ENCODE measurements at regions not wholly inside any gene's neighbourhood (a gene's known extent, or its start where the extent isn't known, plus 50 kb on each side); places are given as distances from the start of the nearest gene placed in this dataset.

GRCh38 chr7:33824911-33825459 is 80.4 kb upstream of the BMPER start:
- no peak for TF ChIP-seq POLR2AphosphoS5 (IDR thresholded peaks at IDR 0.05; ENCODE audit: low read depth, low read length)
- TF ChIP-seq TCF7L2 (IDR thresholded peaks at IDR 0.05; ENCODE audit: borderline replicate concordance, extremely low read depth, insufficient read depth, insufficient read length) = no peak
- TF ChIP-seq, protein P1, sequence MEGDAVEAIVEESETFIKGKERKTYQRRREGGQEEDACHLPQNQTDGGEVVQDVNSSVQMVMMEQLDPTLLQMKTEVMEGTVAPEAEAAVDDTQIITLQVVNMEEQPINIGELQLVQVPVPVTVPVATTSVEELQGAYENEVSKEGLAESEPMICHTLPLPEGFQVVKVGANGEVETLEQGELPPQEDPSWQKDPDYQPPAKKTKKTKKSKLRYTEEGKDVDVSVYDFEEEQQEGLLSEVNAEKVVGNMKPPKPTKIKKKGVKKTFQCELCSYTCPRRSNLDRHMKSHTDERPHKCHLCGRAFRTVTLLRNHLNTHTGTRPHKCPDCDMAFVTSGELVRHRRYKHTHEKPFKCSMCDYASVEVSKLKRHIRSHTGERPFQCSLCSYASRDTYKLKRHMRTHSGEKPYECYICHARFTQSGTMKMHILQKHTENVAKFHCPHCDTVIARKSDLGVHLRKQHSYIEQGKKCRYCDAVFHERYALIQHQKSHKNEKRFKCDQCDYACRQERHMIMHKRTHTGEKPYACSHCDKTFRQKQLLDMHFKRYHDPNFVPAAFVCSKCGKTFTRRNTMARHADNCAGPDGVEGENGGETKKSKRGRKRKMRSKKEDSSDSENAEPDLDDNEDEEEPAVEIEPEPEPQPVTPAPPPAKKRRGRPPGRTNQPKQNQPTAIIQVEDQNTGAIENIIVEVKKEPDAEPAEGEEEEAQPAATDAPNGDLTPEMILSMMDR (IDR thresholded peaks at IDR 0.05 in 2 of 3, conservative IDR thresholded peaks at IDR 0.05 in 1 of 3; ENCODE audit: borderline replicate concordance in 1 of 3, insufficient read depth in 1 of 3, low read depth in 2 of 3, low read length in 2 of 3) = no peak
- no peak for TF ChIP-seq MAX (IDR thresholded peaks at IDR 0.05)
- TF ChIP-seq YY1 (IDR thresholded peaks at IDR 0.05; ENCODE audit: extremely low read depth, insufficient replicate concordance, low read depth, low read length) = no peak
- TF ChIP-seq EZH2 (IDR thresholded peaks at IDR 0.05) = no peak
- no peak for TF ChIP-seq RAD21 (IDR thresholded peaks at IDR 0.05; ENCODE audit: low read depth)
- TF ChIP-seq EGR1 (IDR thresholded peaks at IDR 0.05; ENCODE audit: low read depth) = no peak
- no peak for TF ChIP-seq FOSL1 (IDR thresholded peaks at IDR 0.05; ENCODE audit: low read depth)
- no peak for TF ChIP-seq REST (IDR thresholded peaks at IDR 0.05; ENCODE audit: low read depth)
- no peak for TF ChIP-seq SP1 (IDR thresholded peaks at IDR 0.05; ENCODE audit: low read depth)
- no peak for TF ChIP-seq POLR2A (IDR thresholded peaks at IDR 0.05; ENCODE audit: borderline replicate concordance, extremely low read depth, insufficient read depth, insufficient read length)
- TF ChIP-seq JUND (IDR thresholded peaks at IDR 0.05) = no peak

Data from HCT116 (cell line).